Right cardiac atrium (tissue), 5 donors: ENCODE measurements at regions not wholly inside any gene's neighbourhood (a gene's known extent, or its start where the extent isn't known, plus 50 kb on each side); places are given as distances from the start of the nearest gene placed in this dataset.
"Not testable (repeated sequence)": the region's sequence is repeated elsewhere in the genome, so short reads cannot be mapped to it uniquely, and the experiment has no call there.

ENCODE experiments used
- ATAC-seq, 2 donors: fragments of 200-7000 bp; cut with Tn5 transposase; one replicate each; pipeline versions ENCODE4 v1.8.0 to v1.9.1; 2020; ENCODE audit warnings: moderate library complexity in 2 of 2, mild to moderate bottlenecking in 1 of 2
- DNase-seq, 3 donors: peaks; one replicate each; pipeline ENCODE4 v3.0.0-alpha.2; 2020
- H3K27ac ChIP-seq: one replicate; pipeline ENCODE4 v1.5.1; 2013; ENCODE audit warnings: mild to moderate bottlenecking, low read length, control low read depth, moderate library complexity
- H3K27me3 ChIP-seq: one replicate; pipeline ENCODE4 v1.6.1; 2013; ENCODE audit not compliant: control insufficient read depth, insufficient read depth
- H3K4me1 ChIP-seq: one replicate; pipeline ENCODE4 v1.6.1; 2013; ENCODE audit warnings: low read length; ENCODE audit not compliant: control insufficient read depth, insufficient read depth
- H3K4me3 ChIP-seq: one replicate; pipeline ENCODE4 v1.5.1; 2013; ENCODE audit warnings: low read length, control low read depth
- H3K9me3 ChIP-seq: one replicate; pipeline ENCODE4 v1.6.1; 2013; ENCODE audit warnings: low read length; ENCODE audit not compliant: control insufficient read depth
- WGBS: extraction: QIAGEN DNeasy Blood & Tissue Kit; methylation state at CpG from one replicate; pipeline ENCODE4 v1.1.7; 2013; 5-methylcytosine and 5-hydroxymethylcytosine counted together
- intact Hi-C, 4 donors: fragments of 100-400 bp; cut with DNase I; formaldehyde crosslinking; loops; one replicate each; pipeline versions ENCODE4 v1.11.0 to v1.14.0; 2022 to 2023
- donor health status: healthy with polysubstance abuse.
- donor health status: DM: no; HTN: yes; CAD: no.
- donor health status: DM: no; HTN: no; CAD: no.
- donor health status: DM: no; HTN: yes; CAD: no; lungs with severe emphysema.
- donor health status: DM: yes; HTN: yes; CAD: no.

DNA sequence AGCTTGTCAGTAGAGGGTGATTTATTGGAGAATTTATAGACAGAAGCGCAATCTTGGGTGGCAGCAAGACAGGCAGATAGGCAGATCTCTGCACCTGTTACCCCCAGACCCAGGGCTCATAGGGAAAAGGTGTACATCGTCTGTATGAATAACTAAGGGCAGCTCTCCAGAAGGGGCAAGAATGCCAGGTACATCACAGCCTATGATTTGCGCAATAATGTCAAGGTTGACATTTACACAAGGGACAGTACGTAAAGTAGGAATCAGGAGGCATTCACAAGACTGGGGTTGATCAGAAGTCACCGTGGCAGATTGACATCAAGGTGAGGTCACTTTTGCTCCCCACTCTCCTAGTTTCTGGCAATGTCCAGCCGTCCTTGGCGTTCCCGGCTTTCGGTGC is 524.1 kb downstream of the TRIML1 start:
- Histone ChIP-seq H3K4me3 (no peak overlapping the region), H3K27me3 (no peaks in the 10 kb centered on the region), H3K4me1 (no peaks in the 10 kb centered on the region), H3K9me3 (no peaks in the 10 kb centered on the region), H3K27ac (no peak overlapping the region)
- no peak for ATAC-seq
- intact Hi-C loops, result no loop called here
- DNase-seq, result no peak
- 83% methylated on average over 9 of the region's 9 CpGs for WGBS

DNA sequence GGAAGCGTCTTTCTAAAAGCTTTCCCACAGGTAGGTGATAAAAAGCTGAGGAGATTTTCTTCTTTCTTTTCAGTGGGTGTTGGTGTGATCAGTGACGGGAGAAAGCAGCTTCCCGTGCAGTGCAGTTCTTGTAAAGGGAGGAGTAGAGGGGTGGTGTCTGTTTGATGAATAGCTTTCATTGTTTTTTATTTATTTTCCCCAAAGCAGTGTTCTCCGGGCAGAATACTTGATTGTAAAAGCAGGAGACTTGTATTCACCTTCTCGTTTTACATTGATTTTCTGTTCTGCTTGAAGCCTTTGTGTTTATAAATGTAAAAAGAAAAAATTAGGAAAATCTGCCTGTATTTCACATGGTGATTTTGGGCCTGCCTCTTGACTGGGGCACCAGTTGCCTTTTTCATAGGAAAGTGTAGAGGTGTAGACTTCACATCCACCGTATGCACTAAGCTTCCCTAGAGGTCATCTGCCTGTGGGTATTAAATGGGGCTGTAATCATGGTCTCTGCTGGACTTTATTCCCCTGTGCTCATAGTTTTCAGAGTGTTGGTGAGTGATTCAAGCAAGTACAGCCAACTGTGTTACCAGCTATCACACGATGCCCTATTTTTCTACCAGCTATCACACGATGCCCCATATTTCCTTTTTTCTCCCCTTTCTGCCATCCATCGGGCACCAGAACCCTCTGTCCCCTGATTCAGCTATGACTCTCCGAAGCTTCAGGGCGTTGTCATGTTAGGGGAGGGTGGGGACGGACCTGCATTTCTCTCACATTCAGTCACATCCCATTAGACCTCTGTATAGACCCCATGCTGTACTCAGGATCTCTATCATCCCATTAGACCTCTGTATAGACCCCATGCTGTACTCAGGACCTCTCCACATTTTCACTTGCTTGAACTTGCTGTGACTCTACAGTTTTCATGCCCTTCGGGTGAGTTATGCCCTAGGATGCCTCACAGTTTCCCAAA is 526.5 kb downstream of the TRIML1 start:
- ATAC-seq, result no peak

DNA sequence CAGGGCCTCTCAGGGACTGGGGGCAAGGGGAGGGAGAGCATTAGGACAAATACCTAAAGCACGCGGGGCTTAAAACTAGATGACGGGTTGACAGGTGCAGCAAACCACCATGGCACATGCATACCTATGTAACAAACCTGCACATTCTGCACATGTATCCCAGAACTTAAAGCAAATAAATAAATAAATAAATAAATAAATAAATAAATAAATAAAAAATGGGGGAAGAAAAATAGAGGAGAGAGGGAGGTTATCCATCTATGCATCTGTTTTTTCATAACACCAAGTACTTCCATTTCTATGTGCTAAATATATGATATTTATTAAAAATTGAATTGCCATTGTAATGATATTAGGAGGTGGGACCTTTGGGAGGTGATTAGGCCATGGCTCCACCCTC is 539.5 kb downstream of the TRIML1 start:
- DNase-seq, H3K27me3 ChIP-seq, H3K4me1 ChIP-seq, H3K9me3 ChIP-seq, H3K4me3 ChIP-seq, H3K27ac ChIP-seq, intact Hi-C loops, ATAC-seq: not testable (repeated sequence)
- WGBS, result 97% methylated on average over 3 of the region's 3 CpGs

More for the DNA sequence above, 526.5 kb downstream of the TRIML1 start:
- H3K27me3 ChIP-seq, result no peaks in the 10 kb centered on the region
- H3K9me3 ChIP-seq, result no peaks in the 10 kb centered on the region
- H3K4me3 ChIP-seq, result no peak overlapping the region
- no peak for DNase-seq
- intact Hi-C loops, result no loop called here
- WGBS, result 47% methylated on average over 13 of the region's 13 CpGs
- H3K27ac ChIP-seq, result no peak overlapping the region
- H3K4me1 ChIP-seq, result no peaks in the 10 kb centered on the region

DNA sequence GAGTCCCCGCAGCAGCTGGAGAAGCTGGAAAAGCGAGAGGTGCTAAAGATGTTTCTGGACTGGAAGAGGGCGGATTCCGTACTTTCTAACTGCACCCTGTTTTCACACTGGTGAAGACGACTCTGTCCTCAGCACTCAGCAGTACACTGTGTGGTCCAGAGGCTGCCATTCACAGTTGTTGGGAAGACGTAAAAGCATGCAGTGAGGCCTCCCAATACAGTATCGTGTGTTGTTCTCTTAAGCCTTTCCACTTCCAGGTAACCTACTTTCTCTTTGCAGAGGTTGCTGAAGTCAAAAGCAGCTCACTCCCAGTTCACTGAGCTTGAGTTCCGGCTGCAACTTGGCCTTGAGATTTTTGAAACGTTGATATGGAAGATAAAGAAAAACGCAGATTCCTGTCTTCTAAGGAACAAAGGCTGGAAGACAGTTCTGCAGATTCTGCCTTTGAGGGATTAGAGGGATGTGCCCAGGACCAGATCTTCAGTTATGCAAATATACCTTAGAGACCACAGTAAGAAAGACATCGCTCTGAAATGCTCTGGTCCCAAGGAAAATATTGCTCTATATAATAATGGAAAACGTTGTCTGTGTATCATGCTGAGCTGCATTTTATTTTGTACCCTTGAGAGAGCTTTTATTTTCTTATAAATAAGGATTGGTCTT is 540.9 kb downstream of the TRIML1 start:
- Histone ChIP-seq H3K27me3 (no peaks in the 10 kb centered on the region), H3K4me1 (no peaks in the 10 kb centered on the region), H3K27ac (no peak overlapping the region), H3K9me3 (no peaks in the 10 kb centered on the region), H3K4me3 (no peak overlapping the region)
- no peak for DNase-seq
- 70% methylated on average over 12 of the region's 12 CpGs for WGBS
- intact Hi-C loops, result no loop called here
- ATAC-seq, result no peak

DNA sequence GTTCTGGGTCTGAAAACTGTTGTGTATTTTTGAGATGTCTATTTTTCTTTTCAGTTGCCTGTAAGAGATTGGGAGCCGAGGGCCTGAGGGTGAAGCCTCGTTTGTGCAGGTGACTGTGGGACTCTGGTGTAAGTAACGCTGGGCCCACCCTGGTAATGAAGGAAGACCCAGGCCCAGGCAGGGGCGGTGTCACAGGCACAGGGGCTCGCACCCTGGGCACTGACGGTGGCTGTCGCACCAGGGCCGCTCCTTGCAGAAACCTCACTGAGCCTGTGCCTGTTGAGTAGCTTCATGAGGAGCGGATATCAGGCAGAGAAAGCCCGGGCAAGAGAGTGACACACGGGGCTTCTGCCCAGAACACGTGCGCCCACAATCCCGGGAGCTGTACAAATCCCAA is 541.4 kb downstream of the TRIML1 start:
- Histone ChIP-seq H3K4me1 (no peaks in the 10 kb centered on the region), H3K9me3 (no peaks in the 10 kb centered on the region), H3K27ac (no peak overlapping the region), H3K4me3 (no peak overlapping the region), H3K27me3 (no peaks in the 10 kb centered on the region)
- ATAC-seq, result no peak
- intact Hi-C loops, result no loop called here
- no peak for DNase-seq
- 85% methylated on average over 14 of the region's 14 CpGs for WGBS

DNA sequence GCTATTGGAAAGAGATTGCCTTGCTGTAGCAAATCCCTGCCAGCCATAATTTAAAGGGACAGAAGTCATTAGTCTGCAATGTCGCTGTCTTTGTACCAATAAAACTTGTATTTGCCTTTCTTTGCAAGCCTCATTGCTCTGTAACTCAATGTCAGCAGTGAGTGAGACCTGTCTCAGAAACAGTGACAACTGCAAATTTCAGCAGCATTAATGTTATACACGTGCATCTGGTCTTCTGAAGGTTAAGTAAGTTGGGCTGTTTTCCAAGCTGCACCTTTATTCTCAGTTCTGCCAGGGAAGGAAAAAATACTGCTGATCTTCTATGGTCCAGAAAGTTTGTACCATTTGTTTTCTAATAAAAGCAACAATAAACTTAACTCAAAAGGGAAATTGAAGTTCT is 543.1 kb downstream of the TRIML1 start:
- no peak for ATAC-seq
- 56% methylated on average over 2 of the region's 2 CpGs for WGBS

DNA sequence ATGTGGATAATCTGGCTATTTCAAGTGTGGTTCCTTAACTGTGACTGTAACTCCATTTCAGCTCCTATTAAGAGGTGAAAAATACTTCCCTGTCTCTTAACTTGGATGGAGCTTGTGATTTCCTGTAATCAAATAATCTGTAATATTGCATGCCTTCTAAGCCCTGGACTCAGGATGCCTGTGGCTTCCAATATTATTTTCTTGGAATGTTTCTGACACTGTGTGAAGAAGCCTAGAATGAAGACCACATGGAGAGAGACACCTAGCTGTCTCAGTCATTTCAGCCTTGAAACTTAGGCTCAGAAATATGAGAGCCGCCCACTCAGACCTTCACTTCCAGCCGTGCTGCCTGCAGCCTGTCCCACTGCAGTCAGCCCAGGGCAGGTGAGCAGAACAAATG is 544.3 kb downstream of the TRIML1 start:
- H3K4me1 ChIP-seq, result no peaks in the 10 kb centered on the region
- H3K27me3 ChIP-seq, result no peaks in the 10 kb centered on the region
- no peak overlapping the region for H3K4me3 ChIP-seq
- intact Hi-C loops, result no loop called here
- DNase-seq (no peak), ATAC-seq (no peak)
- no peak overlapping the region for H3K27ac ChIP-seq
- no peaks in the 10 kb centered on the region for H3K9me3 ChIP-seq
- 84% methylated on average over 2 of the region's 2 CpGs for WGBS

More for the DNA sequence above, 543.1 kb downstream of the TRIML1 start:
- H3K4me3 ChIP-seq, result no peak overlapping the region
- intact Hi-C loops, result no loop called here
- no peak for DNase-seq
- no peak overlapping the region for H3K27ac ChIP-seq
- no peaks in the 10 kb centered on the region for H3K9me3 ChIP-seq
- H3K27me3 ChIP-seq, result no peaks in the 10 kb centered on the region
- H3K4me1 ChIP-seq, result no peaks in the 10 kb centered on the region

DNA sequence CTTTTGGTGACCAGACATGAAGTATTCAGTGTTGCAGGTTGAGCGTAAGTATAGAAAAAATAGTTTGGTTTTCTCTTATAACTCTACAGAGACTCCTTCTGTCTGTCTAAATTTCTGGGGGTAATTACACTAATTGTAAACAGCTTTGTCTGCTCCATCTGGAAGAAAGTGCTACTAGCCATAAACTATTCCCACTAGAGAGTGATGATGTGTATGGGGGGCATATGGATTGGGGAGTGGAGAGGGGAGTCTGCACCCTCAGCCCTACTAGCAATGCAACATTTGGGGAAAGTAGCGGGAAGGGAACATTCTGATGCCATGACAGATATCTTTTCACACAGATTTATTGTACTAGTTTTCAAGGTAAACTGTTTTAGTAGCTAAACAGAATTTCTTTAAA is 549.7 kb downstream of the TRIML1 start:
- DNase-seq (no peak), ATAC-seq (no peak)
- Histone ChIP-seq H3K9me3 (no peaks in the 10 kb centered on the region), H3K27ac (no peak overlapping the region), H3K27me3 (no peaks in the 10 kb centered on the region), H3K4me1 (no peaks in the 10 kb centered on the region), H3K4me3 (no peak overlapping the region)
- 92% methylated on average over 2 of the region's 2 CpGs for WGBS
- intact Hi-C loops, result no loop called here

DNA sequence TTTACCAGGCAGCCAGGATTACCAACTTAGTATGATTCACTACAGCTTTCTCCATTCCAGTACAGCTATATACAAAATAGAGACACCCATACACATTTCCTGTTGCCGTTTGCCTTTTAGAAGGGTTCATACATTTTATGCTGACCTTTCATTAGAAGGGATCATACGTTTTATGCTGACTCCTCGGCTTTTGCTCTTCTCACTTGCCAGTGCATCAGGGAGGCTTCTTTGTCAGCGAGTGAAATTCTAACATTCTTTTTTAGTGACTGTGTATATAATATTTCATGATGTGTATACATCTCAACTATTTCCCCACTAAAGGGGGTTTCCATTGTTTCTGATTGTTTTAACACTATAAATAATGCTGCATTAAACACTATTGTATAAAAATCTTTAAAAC is 552.6 kb downstream of the TRIML1 start:
- no peak for ATAC-seq
- DNase-seq, result no peak
- intact Hi-C loops, result no loop called here
- Histone ChIP-seq H3K27me3 (no peaks in the 10 kb centered on the region), H3K4me1 (no peaks in the 10 kb centered on the region), H3K4me3 (no peak overlapping the region), H3K9me3 (no peaks in the 10 kb centered on the region), H3K27ac (no peak overlapping the region)
- 69% methylated on average over 4 of the region's 4 CpGs for WGBS

DNA sequence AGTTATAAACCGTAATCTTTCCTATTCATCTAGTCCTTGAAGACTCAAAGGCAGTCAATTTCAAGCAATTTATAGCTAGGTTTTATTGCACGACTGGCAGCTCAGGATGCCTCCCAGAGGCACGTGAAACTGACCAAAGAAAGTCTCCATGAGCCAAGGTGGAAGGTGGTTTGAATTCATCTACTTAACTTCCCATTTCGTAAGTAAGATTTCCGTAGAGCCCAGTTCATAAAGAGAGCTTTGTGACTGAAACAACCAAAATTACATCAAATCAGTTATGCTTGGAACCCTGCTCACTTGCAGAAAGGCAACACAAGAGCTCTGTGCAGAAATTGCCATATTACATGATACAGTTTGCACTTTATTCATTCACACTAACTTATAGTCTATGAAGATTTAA is 556.0 kb downstream of the TRIML1 start:
- Histone ChIP-seq H3K4me3 (no peak overlapping the region), H3K27ac (no peak overlapping the region), H3K4me1 (no peaks in the 10 kb centered on the region), H3K9me3 (no peaks in the 10 kb centered on the region), H3K27me3 (no peaks in the 10 kb centered on the region)
- intact Hi-C loops, result no loop called here
- 77% methylated on average over 5 of the region's 5 CpGs for WGBS
- ATAC-seq (no peak), DNase-seq (no peak)

DNA sequence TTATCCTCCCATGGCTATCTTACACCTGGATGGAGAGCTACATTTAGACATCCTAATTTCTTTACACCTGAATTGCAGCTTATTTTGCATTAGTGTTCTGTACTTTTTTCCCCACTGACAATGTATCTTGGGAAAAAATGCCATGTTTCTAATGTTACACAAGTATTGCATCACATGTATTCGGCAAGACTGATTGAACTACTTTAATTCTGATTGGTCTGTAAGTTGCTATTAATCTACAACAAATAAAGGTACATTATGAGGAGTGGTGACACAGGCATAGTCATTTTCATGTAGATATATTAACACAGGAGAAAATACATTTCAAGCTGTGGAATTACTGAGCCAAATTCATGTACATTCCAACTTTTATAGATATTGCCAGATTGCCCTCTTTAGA is 558.0 kb downstream of the TRIML1 start:
- no peak for ATAC-seq
- intact Hi-C loops, result no loop called here
- Histone ChIP-seq H3K4me1 (no peaks in the 10 kb centered on the region), H3K9me3 (no peaks in the 10 kb centered on the region), H3K27me3 (no peaks in the 10 kb centered on the region), H3K4me3 (no peak overlapping the region), H3K27ac (no peak overlapping the region)
- no peak for DNase-seq
- 84% methylated on average over 1 of the region's 1 CpG for WGBS
